ENCODE measurements at regions not wholly inside any gene's neighbourhood (a gene's known extent, or its start where the extent isn't known, plus 50 kb on each side); places are given as distances from the start of the nearest gene placed in this dataset.

DNA sequence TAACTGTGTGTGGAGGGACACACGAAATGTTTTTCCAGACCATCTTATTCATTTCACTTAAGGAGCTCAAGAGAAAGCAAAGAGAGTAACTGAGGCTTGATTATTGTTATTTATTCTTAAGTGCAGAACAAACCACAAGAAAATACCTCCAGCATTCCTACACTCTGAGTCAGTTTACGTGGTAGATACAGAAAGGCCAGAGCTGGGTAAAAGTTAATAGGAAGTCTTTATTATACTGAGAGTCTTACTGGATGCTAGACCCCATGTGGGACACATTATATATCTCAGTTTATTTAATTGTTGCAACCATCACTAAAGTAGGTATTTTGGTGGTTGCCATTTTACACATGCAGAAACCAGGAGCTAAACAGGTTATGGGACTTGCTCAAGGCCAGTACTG is 261.4 kb upstream of the POU2AF2 start:
- DNase-seq (ENCODE audit: low read depth in 3 of 3): no peak

- no peak for DNase-seq (ENCODE audit: low read depth in 3 of 3)
These were observed 263.3 kb upstream of the POU2AF2 start for GRCh38 chr11:110982214-110982613.

DNA sequence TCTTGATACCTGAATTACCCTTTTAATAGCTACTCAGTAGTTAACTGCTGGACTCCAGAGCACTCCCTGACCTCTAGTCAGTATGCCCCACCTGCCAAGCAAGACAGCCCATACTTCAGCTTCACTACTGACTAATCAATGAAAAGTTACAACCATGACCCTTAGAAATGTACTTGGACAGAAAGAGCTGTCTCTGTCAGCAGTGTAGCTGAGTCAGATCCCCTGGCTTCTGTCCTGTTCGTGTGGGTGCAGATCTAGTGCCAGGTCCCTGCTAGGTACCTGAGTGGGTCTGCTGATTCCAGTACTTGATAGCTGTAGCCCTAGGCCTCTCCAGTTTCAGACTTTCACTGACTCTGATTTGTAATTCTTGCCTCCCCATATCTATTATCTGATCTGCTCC is 265.8 kb upstream of the POU2AF2 start:
- DNase-seq (ENCODE audit: low read depth in 3 of 3): no peak

- DNase-seq (ENCODE audit: low read depth in 3 of 3): no peak
These were observed 265.4 kb upstream of the ARHGAP20 start for GRCh38 chr11:110977661-110978060.

GRCh38 chr11:110974731-110975130 is 262.5 kb upstream of the ARHGAP20 start:
- no peak for DNase-seq (ENCODE audit: low read depth in 3 of 3)

GRCh38 chr11:110973401-110973980 is 261.3 kb upstream of the ARHGAP20 start:
- DNase-seq (ENCODE audit: low read depth in 3 of 3): no peak

- no peak for DNase-seq (ENCODE audit: low read depth in 3 of 3)
These were observed 260.4 kb upstream of the ARHGAP20 start for GRCh38 chr11:110972640-110973039.

GRCh38 chr11:110972106-110972505 is 259.9 kb upstream of the ARHGAP20 start:
- DNase-seq (ENCODE audit: low read depth in 3 of 3): no peak

GRCh38 chr11:110971140-110971539 is 258.9 kb upstream of the ARHGAP20 start:
- DNase-seq (ENCODE audit: low read depth in 3 of 3): no peak

GRCh38 chr11:110968348-110969062 is 256.3 kb upstream of the ARHGAP20 start:
- DNase-seq (ENCODE audit: low read depth in 3 of 3): no peak

DNA sequence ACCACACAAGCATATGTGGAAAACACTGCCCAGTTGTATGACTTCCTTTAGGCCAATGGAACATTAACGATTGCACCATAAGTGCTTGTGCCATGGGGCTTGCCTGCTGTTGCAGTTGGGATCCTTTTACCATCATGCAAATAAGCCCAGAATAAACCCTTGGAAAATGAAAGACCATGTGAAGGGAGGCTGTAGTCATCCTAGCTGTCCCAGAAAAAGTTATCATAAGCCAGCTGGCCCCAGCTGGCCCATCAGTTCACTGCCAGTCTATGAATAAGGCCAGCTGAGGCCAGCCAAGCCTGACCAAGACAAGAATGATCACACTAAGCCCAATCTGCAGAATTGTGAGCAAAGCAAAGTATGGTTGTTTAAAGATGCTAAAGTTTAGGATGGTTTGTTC is 253.9 kb upstream of the ARHGAP20 start:
- DNase-seq (ENCODE audit: low read depth in 3 of 3): no peak

DNA sequence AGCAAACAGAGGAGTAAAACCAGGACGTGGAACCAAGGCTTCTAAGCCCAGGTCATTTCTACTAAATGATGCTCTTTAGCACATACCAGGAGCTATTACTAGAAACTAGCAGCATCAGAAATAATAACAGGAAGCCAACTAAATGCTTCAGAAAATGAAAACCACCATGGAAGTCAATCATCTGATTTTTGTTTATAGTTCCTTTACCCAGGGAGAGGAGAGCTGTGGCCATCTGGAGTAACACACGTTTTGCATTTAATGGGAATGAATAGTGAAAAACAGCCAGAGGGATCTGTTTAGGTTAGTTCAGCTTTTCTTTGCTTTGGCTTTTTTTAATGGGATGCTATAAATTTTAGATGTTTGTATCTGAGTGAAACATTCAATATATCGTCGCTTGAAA is 250.7 kb upstream of the ARHGAP20 start:
- no peak for DNase-seq (ENCODE audit: low read depth in 3 of 3)

- DNase-seq (ENCODE audit: low read depth in 3 of 3): no peak
These were observed 247.9 kb upstream of the ARHGAP20 start for GRCh38 chr11:110960167-110960566.

GRCh38 chr11:110958216-110958615 is 246.0 kb upstream of the ARHGAP20 start:
- DNase-seq (ENCODE audit: low read depth in 3 of 3): no peak

- DNase-seq (ENCODE audit: low read depth in 3 of 3): no peak
These were observed 243.5 kb upstream of the ARHGAP20 start for GRCh38 chr11:110955776-110956175.

DNA sequence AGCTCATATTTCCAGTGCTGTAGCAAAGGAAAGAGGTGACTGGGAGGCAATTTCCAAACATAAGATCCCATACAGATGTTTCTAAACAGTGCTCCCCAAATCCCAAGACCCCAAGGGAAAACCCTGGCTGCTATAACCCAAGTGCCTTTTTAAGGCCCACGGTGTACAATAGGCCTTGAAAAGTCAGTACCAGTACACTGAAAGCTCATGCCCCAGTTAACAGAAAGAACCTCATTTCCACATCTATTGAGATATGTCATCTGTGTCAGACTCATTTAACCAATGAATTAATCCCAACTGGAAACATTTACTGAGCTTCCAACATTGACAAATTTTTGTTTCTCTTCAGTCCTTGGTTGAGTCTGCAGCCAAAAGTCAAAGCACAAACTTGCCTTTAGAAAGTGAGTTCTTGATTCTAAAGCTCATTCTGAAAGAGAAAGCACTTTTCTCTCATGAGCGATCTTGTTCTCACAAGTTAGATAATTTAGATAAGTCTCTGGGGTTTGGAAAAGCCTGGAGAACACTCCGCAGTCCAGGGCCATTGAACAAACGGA is 239.8 kb upstream of the ARHGAP20 start:
- DNase-seq (ENCODE audit: low read depth in 3 of 3): no peak

- DNase-seq (ENCODE audit: low read depth in 3 of 3): no peak
These were observed 239.1 kb upstream of the ARHGAP20 start for GRCh38 chr11:110951037-110951949.

DNA sequence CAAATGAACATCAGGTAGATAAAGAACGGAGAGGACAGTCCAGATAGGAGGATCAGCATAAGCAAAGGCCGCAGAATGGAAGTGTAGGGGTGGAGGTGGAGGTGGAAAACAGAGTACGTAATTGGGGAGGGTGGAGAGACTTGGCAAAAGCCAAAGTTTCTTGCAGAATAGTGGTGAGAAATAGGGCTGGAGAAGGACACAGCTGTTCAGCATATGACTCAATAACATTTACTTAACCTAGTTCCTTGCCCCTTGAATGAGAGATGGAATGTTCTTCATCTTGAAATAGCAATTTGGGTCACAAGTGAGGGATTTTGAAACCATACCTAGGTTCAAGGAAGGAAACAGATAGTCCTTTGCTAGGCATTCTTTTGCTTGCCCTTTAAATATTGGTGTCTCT is 235.9 kb upstream of the ARHGAP20 start:
- DNase-seq (ENCODE audit: low read depth in 3 of 3): no peak

DNA sequence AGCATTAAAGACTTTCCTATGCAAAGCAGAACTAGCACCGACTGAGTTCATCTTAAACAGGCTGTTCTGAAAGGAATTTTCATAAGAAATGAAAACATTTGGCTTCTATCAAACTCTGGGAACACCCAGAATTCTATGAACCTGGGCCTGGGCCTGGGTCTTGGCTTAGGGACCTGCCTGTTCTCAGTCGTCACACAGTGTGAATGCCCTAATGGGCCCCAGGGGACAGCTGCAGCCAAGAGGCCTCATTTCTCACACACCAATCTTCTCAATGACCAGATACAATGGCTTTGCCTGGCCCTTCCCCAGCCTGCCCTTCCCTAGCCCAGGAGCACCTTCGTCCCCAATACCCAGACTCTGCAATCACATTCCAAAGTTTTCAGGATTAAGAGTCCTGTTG is 234.9 kb upstream of the ARHGAP20 start:
- DNase-seq (ENCODE audit: low read depth in 3 of 3): no peak

DNA sequence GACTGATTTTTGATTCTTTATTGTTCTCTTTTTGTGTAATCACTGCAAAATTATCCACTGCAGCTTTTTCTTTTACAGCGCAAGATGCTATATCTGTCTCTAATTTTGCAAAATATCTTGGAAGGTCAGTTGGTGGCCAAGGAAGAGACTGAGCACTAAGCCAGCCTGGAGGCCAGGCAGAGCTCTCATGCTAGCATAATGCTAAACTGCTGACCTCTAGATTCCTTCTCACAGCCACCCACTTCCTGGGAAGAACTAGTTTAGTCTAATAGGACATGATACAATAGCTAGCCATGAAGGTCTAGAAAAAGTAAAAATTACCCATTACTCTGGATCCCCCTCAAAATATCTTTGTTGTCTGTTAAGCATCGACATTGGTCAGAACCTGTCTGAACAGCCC is 227.2 kb upstream of the ARHGAP20 start:
- no peak for DNase-seq (ENCODE audit: low read depth in 3 of 3)

DNA sequence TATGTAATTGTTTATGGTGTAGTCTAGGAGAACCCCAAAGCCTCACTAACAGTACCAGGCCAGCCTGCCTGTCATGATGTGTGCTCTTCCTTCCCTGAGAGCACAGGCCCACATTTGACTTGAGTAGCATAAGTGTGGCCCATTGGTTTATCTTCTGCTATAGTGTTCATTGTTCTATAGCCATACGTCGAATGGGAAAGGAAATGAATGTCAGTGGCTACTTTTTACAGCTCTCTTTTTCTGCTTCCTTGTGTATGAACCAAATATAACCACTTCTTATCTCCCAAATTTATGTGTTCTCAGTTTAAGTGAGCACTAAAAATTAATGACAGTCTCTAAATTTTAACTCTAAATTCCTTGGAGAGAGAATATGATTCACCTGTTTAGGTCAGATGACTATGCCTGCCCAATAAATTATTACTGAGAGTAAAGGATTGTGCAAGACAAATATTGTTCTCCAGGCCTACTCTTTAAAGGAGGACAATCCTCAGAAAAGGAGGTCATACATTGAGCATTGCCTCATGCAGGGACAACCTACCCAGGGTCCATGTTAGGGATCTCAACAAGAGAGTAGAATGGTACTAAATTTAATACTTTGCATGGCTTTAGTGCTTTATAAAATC is 222.9 kb upstream of the ARHGAP20 start:
- DNase-seq (ENCODE audit: low read depth in 3 of 3): no peak

DNA sequence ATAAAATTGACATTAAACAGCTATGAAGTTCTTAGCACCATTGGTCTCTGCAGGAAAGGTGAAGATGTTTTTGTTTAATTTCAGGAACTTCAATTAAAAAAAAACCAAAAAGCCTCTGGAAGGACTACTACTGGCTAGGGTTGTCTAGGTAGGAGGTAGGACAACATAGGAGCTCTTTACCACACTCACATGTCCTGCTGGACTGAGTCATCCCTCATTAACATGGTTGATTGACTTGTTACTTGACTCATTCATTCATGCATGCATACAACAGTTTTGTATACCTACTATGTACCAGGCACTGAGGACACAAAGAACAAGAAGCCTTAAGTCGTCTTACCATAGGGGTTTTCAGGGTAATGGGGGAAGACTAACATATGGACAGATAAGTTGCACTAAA is 216.9 kb upstream of the ARHGAP20 start:
- no peak for DNase-seq (ENCODE audit: low read depth in 3 of 3)
